ENCODE measurements at regions not wholly inside any gene's neighbourhood (a gene's known extent, or its start where the extent isn't known, plus 50 kb on each side); places are given as distances from the start of the nearest gene placed in this dataset.

- no peak for TF ChIP-seq REST (IDR thresholded peaks at IDR 0.05; ENCODE audit: low read depth)
- no peak for TF ChIP-seq USF1 (IDR thresholded peaks at IDR 0.05)
- TF ChIP-seq MAX (IDR thresholded peaks at IDR 0.05) = no peak
- TF ChIP-seq TAF1 (IDR thresholded peaks at IDR 0.05; ENCODE audit: low read depth) = no peak
- TF ChIP-seq TCF12 (IDR thresholded peaks at IDR 0.05; ENCODE audit: low read depth) = no peak
- no peak for TF ChIP-seq RAD21 (IDR thresholded peaks at IDR 0.05; ENCODE audit: low read depth)
- no peak for TF ChIP-seq FOXM1 (IDR thresholded peaks at IDR 0.05; ENCODE audit: borderline replicate concordance, low read depth)
- TF ChIP-seq YY1 (IDR thresholded peaks at IDR 0.05; ENCODE audit: low read depth) = no peak
- no peak for TF ChIP-seq EP300 (IDR thresholded peaks at IDR 0.05; ENCODE audit: borderline replicate concordance)
- no peak for TF ChIP-seq NFIC (IDR thresholded peaks at IDR 0.05)
Measured at GRCh38 chr1:81369833-81370232, 430.9 kb upstream of the ADGRL2 start.
